ENCODE measurements at regions not wholly inside any gene's neighbourhood (a gene's known extent, or its start where the extent isn't known, plus 50 kb on each side); places are given as distances from the start of the nearest gene placed in this dataset.

DNA sequence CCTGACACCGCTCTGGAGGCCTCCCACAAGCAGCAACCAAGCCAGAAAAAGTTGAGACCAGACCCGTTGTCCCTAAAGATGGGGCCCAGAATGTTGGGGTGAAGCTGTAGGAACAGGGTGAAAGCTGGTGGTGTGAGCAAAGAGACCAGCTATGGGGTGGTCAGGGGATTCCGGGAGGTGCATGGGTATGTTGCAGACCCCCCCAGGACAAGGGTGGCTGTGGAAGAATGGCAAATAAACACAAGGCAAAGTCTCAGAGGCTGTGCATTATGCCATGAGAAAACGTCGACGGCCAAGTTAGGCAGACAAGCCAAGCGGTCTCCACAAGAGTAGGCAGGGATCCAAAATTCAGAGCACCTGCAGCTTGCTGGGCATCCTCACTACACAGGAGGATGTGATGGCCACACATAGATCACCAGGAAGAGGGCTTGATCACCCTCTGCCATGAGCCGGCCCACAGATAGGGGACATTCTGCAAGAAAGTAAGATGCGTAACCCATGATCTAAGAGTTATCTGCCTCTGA, 58.8 kb upstream of the KCNA1 start:
- no peaks in the 10 kb centered on the region for H3K36me3 ChIP-seq (ENCODE audit: insufficient read depth, low read length)
- no peaks in the 10 kb centered on the region for H3K4me1 ChIP-seq (ENCODE audit: insufficient read depth, low read length)
- no peak overlapping the region for H3K4me3 ChIP-seq (ENCODE audit: low read length)
- peaks cover 0 to 2% (median 0%) of the 10 kb centered on the region in 3 donors for H3K36me3 Mint-ChIP-seq
- peaks cover 7 to 16% (median 10%) of the 10 kb centered on the region in 3 donors for H3K4me1 Mint-ChIP-seq
- no peak overlapping the region for H3K4me3 Mint-ChIP-seq
- H3K27ac Mint-ChIP-seq, result no peak overlapping the region
- peaks cover 8 to 11% of the 10 kb centered on the region in 2 donors for H3K27me3 Mint-ChIP-seq
- no peaks in the 10 kb centered on the region for H3K9me3 ChIP-seq (ENCODE audit: low read length)
- H3K27ac ChIP-seq (ENCODE audit: low read depth, low read length), result no peak overlapping the region
- H3K27me3 ChIP-seq (ENCODE audit: insufficient read depth, low read length, poor library complexity, severe bottlenecking), result no peaks in the 10 kb centered on the region
- no peaks in the 10 kb centered on the region for H3K9me3 Mint-ChIP-seq
- ChIA-PET POLR2A (no interaction called here), CTCF (interaction anchor here (1.2 kb wide), 1 partner anchor 15 kb away, joined by 3 read pairs; no protein-coding TSS in a partner anchor)
- no peak for DNase-seq

DNA sequence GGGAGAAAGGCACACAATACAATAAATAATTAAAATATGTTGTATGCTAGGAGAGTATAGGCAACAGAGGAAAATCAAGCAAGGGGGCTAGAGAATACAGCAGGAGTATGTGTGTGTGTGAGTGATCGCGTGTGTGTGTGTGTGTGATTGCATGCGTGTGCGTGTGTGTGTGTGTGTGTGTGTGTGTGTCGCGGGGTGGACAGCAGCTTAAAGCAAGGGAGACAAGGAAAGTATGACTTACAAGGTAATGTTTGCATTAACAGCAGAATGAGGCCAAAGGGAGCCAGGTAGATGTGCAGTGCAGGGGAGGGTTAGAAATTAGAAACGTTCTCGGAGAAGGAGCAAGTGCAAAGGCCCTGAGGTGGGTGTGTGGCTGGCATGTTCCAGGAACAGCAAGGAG, 57.4 kb upstream of the KCNA1 start:
- Histone ChIP-seq H3K27me3 (ENCODE audit: insufficient read depth, low read length, poor library complexity, severe bottlenecking) (no peaks in the 10 kb centered on the region), H3K4me3 (ENCODE audit: low read length) (no peak overlapping the region), H3K4me1 (ENCODE audit: insufficient read depth, low read length) (no peaks in the 10 kb centered on the region), H3K27ac (ENCODE audit: low read depth, low read length) (no peak overlapping the region), H3K36me3 (ENCODE audit: insufficient read depth, low read length) (no peaks in the 10 kb centered on the region), H3K9me3 (ENCODE audit: low read length) (no peaks in the 10 kb centered on the region)
- no peaks in the 10 kb centered on the region for H3K9me3 Mint-ChIP-seq
- no peak overlapping the region for H3K4me3 Mint-ChIP-seq
- no peak overlapping the region for H3K27ac Mint-ChIP-seq
- no peak for DNase-seq
- H3K27me3 Mint-ChIP-seq, result peaks cover 7 to 8% of the 10 kb centered on the region in 2 donors
- ChIA-PET CTCF (no interaction called here), POLR2A (no interaction called here)
- peaks cover 10 to 20% (median 12%) of the 10 kb centered on the region in 3 donors for H3K4me1 Mint-ChIP-seq
- H3K36me3 Mint-ChIP-seq, result peaks cover 0 to 2% (median 0%) of the 10 kb centered on the region in 3 donors

DNA sequence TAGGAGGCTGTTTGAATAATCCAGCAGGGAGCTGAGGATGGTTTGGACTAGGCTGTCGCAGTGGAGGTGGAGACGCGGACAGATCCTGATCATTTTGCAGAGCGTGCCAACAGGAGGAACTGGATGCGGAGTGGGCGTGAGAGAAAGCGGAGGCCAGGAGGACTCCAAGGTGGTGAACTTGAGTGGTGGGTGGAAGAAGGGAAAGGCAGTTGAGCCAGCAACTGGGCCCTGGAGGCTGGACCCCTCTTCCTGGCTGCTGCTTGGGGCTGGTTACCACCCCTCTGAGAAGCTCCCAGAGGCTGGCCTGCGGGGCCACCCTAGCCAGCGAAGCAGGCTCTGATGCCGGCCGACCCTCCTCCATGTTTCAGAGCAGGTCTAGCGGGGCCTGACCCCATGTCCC, 56.8 kb upstream of the KCNA1 start:
- peaks cover 5% of the 10 kb centered on the region for H3K4me1 ChIP-seq (ENCODE audit: insufficient read depth, low read length)
- no peak overlapping the region for H3K4me3 ChIP-seq (ENCODE audit: low read length)
- H3K27ac ChIP-seq (ENCODE audit: low read depth, low read length), result no peak overlapping the region
- H3K27me3 Mint-ChIP-seq, result peaks cover 9 to 10% of the 10 kb centered on the region in 2 donors
- H3K9me3 Mint-ChIP-seq, result no peaks in the 10 kb centered on the region
- H3K36me3 Mint-ChIP-seq, result peaks cover 0 to 2% (median 0%) of the 10 kb centered on the region in 3 donors
- ChIA-PET POLR2A (no interaction called here), CTCF (no interaction called here)
- H3K27me3 ChIP-seq (ENCODE audit: insufficient read depth, low read length, poor library complexity, severe bottlenecking), result no peaks in the 10 kb centered on the region
- peaks cover 16 to 25% (median 16%) of the 10 kb centered on the region in 3 donors for H3K4me1 Mint-ChIP-seq
- no peak overlapping the region for H3K27ac Mint-ChIP-seq
- no peak for DNase-seq
- no peaks in the 10 kb centered on the region for H3K9me3 ChIP-seq (ENCODE audit: low read length)
- no peaks in the 10 kb centered on the region for H3K36me3 ChIP-seq (ENCODE audit: insufficient read depth, low read length)
- no peak overlapping the region for H3K4me3 Mint-ChIP-seq

DNA sequence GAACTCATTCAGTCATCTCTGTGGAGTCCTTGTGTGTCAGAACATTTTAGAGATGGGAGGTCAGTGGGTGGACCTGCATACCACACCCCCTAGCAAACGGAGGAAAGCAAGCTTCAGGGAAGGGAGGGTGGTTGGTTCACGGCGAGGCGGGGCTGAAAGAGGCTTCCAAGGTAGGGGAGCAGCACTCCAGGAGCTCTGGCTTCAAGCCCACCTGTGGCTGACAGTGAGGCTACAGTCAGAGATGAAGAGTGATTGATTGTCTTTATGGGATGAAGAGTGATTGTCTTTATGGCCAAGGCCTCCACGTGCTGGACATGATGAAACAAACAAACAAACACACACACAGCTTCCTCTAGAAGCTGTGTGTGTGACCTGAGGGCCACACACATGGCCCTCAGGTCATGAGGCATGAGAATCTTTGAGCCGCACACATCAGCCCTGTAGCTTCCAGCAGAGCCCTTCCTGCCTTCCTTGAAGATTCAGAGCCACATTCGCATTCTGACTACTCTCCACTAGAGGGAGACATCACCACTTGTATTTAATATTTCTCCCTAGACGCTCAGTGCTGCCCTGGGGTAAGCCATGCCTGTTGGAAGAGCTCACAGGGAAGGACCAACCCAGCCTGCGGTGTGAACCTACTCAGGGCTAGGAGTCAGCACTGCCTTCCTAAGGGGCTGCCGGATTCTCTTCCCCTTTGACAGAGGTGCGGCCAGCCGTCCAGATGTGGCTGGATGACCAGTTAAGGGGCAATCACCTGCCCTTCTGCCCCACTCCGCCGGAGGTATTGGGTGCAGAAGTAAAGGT, 54.4 kb upstream of the KCNA1 start:
- H3K9me3 ChIP-seq (ENCODE audit: low read length), result no peaks in the 10 kb centered on the region
- no peaks in the 10 kb centered on the region for H3K27me3 ChIP-seq (ENCODE audit: insufficient read depth, low read length, poor library complexity, severe bottlenecking)
- peak in 4 of 5 donors; percentile 26 to 53 (median 36) for DNase-seq
- Mint-ChIP-seq H3K27ac (no peak overlapping the region), H3K27me3 (peaks cover 13 to 27% of the 10 kb centered on the region in 2 donors), H3K9me3 (no peaks in the 10 kb centered on the region), H3K4me1 (peaks cover 18 to 24% (median 23%) of the 10 kb centered on the region in 3 donors), H3K4me3 (peak overlapping the region in 1 of 7 donors; percentile 63), H3K36me3 (peaks cover 0 to 2% (median 0%) of the 10 kb centered on the region in 3 donors)
- CTCF ChIA-PET, result interaction anchor here (0.7 to 5.5 kb wide), 17 partner anchors 9 to 250 kb away, joined by 3 to 31 read pairs (median 4); partner anchors contain the start of gene GALNT8
- H3K27ac ChIP-seq (ENCODE audit: low read depth, low read length), result no peak overlapping the region
- POLR2A ChIA-PET, result no interaction called here
- peaks cover 8% of the 10 kb centered on the region for H3K4me1 ChIP-seq (ENCODE audit: insufficient read depth, low read length)
- H3K4me3 ChIP-seq (ENCODE audit: low read length), result no peak overlapping the region
- H3K36me3 ChIP-seq (ENCODE audit: insufficient read depth, low read length), result no peaks in the 10 kb centered on the region

DNA sequence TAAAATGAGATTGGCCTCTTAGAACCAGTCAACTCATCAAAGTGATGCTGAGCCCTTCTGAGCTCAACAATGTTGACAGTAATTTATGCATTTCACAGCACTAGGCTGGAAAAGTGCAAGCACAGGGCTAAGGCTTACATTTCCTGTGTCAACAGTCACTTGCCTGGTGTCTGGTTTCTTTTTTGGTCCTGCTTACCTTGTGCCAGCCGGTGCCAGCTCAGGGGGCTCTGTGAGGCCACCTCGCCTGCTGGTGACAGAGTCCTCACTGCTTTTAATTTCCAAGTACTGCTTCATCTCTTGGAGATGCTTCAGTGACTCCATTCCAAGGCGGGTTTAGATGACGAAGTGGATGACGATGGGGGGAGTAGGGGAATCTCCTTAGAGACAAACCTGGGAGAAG, 53.1 kb upstream of the KCNA1 start:
- H3K27me3 Mint-ChIP-seq, result peaks cover 18 to 32% of the 10 kb centered on the region in 2 donors
- H3K27me3 ChIP-seq (ENCODE audit: insufficient read depth, low read length, poor library complexity, severe bottlenecking), result no peaks in the 10 kb centered on the region
- POLR2A ChIA-PET, result no interaction called here
- no peak overlapping the region for H3K4me3 ChIP-seq (ENCODE audit: low read length)
- peaks cover 0 to 2% (median 0%) of the 10 kb centered on the region in 3 donors for H3K36me3 Mint-ChIP-seq
- H3K27ac Mint-ChIP-seq, result peak overlapping the region in 1 of 8 donors; percentile 42
- CTCF ChIA-PET, result interaction anchor here (1.1 to 5.5 kb wide), 8 partner anchors 8 to 40 kb away, joined by 3 to 31 read pairs (median 8); no protein-coding TSS in a partner anchor
- H3K9me3 ChIP-seq (ENCODE audit: low read length), result no peaks in the 10 kb centered on the region
- H3K36me3 ChIP-seq (ENCODE audit: insufficient read depth, low read length), result no peaks in the 10 kb centered on the region
- H3K4me1 Mint-ChIP-seq, result peaks cover 18 to 24% (median 23%) of the 10 kb centered on the region in 3 donors
- H3K4me3 Mint-ChIP-seq, result no peak overlapping the region
- DNase-seq, result no peak
- H3K4me1 ChIP-seq (ENCODE audit: insufficient read depth, low read length), result peaks cover 8% of the 10 kb centered on the region
- H3K27ac ChIP-seq (ENCODE audit: low read depth, low read length), result no peak overlapping the region
- no peaks in the 10 kb centered on the region for H3K9me3 Mint-ChIP-seq

DNA sequence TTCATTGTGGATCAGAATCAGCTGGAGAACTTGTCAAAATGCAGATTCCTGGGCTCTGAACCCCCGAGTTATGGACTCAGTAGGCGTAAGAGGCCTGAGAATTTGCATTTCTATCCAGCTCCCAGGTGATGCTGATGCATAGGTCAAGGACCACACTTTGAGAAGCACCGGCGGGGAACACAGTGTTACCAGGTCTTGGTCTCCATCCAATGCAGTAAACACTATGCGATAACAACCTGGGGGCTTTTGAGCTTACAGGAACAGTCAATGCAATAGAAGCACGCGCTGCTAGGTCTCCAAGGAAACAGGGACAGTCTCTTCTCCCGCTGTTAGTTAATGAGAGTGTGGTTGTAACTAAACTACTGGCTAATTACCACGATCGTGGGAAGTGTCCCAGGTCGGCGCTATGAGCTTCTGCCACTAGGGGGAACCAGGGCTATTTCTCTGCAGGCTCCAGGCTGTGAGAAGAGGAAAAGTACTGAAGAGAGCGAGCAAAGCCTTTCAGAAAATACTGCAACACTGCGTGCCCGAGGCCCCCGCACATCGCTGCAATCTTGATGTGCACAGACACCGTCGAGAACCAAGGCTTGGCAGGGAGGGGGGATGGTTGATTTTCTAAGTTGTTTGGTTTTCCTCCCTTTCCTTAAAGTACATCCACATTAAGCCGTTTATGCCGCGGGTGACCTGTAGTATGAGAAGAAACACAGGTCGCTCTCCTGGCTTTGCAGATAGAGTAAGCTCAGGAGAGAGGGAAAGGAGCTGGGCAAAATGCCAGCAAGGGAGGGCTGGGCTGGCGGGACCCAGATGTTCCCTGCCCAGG, 52.0 kb upstream of the KCNA1 start:
- ChIA-PET POLR2A (no interaction called here), CTCF (interaction anchor here (0.9 to 5.5 kb wide), 12 partner anchors 8 to 58 kb away, joined by 3 to 31 read pairs (median 4); no protein-coding TSS in a partner anchor)
- Mint-ChIP-seq H3K9me3 (no peaks in the 10 kb centered on the region), H3K27ac (peak overlapping the region in 1 of 8 donors; percentile 25), H3K27me3 (peaks cover 15 to 33% of the 10 kb centered on the region in 2 donors), H3K36me3 (no peaks in the 10 kb centered on the region), H3K4me3 (peak overlapping the region in 6 of 7 donors; percentile 68 to 85 (median 78)), H3K4me1 (peaks cover 18 to 24% (median 23%) of the 10 kb centered on the region in 3 donors)
- no peaks in the 10 kb centered on the region for H3K36me3 ChIP-seq (ENCODE audit: insufficient read depth, low read length)
- H3K4me1 ChIP-seq (ENCODE audit: insufficient read depth, low read length), result peaks cover 8% of the 10 kb centered on the region
- H3K4me3 ChIP-seq (ENCODE audit: low read length), result peak overlapping the region; percentile 62
- no peak overlapping the region for H3K27ac ChIP-seq (ENCODE audit: low read depth, low read length)
- no peaks in the 10 kb centered on the region for H3K27me3 ChIP-seq (ENCODE audit: insufficient read depth, low read length, poor library complexity, severe bottlenecking)
- no peaks in the 10 kb centered on the region for H3K9me3 ChIP-seq (ENCODE audit: low read length)
- peak; percentile 42 to 70 (median 51) for DNase-seq

DNA sequence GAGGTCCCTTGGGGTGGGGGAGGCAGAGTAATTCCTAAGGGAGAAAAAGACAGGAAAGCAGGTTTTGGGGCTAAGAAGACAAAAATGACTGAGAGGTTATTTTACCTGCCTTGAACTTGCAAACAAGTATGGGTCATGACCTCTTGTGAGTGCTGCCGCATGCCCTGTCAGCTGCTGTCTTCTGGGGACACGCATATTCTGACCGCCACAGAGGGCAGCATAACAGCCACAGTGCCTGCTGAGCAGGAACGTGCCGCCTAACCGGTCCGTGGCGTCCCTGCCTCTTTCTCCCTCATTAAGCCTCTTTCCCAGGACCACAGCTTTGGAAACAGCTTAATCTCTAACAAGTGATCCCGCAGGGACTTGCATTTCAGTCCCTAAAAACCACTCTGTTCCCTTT, 51.3 kb upstream of the KCNA1 start:
- Histone ChIP-seq H3K27ac (ENCODE audit: low read depth, low read length) (no peak overlapping the region), H3K36me3 (ENCODE audit: insufficient read depth, low read length) (no peaks in the 10 kb centered on the region), H3K27me3 (ENCODE audit: insufficient read depth, low read length, poor library complexity, severe bottlenecking) (no peaks in the 10 kb centered on the region), H3K4me3 (ENCODE audit: low read length) (no peak overlapping the region), H3K4me1 (ENCODE audit: insufficient read depth, low read length) (peaks cover 8% of the 10 kb centered on the region), H3K9me3 (ENCODE audit: low read length) (no peaks in the 10 kb centered on the region)
- Mint-ChIP-seq H3K4me1 (peaks cover 18 to 24% (median 23%) of the 10 kb centered on the region in 3 donors), H3K36me3 (no peaks in the 10 kb centered on the region), H3K4me3 (peak overlapping the region in 5 of 7 donors; percentile 68 to 85 (median 78)), H3K27ac (no peak overlapping the region), H3K27me3 (peaks cover 15 to 37% of the 10 kb centered on the region in 2 donors), H3K9me3 (no peaks in the 10 kb centered on the region)
- CTCF ChIA-PET, result interaction anchor here (1.1 to 5.5 kb wide), 8 partner anchors 8 to 58 kb away, joined by 3 to 31 read pairs (median 10); no protein-coding TSS in a partner anchor
- POLR2A ChIA-PET, result no interaction called here
- DNase-seq, result no peak

Measured in CD8-positive, alpha-beta memory T cell (primary cell).